ENCODE measurements at regions not wholly inside any gene's neighbourhood (a gene's known extent, or its start where the extent isn't known, plus 50 kb on each side); places are given as distances from the start of the nearest gene placed in this dataset.
"Not testable (repeated sequence)": the region's sequence is repeated elsewhere in the genome, so short reads cannot be mapped to it uniquely, and the experiment has no call there.

DNA sequence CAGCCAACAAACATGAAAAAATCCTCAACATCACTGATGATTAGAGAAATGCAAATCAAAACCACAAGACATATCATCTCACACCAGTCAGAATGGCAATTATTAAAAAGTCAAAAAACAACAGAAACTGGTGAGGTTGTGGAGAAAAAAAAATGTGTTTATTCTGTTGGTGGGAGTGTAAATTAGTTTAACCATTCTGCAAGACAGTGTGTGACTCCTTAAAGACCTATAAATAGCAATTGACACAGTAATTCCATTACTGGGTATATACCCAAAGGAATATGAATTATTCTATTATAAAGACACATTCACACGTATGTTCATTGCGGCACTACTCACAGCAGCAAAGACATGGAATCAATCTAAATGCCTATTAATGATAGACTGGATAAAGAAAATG, 427.3 kb upstream of the CHORDC1 start:
- ATAC-seq (no peak), DNase-seq (no peak)
- intact Hi-C loops (cut with DNase I), result no loop called here

- intact Hi-C loops (cut with DNase I), result no loop called here
- ATAC-seq, result no peak
- DNase-seq, result no peak
Observed at GRCh38 chr11:90646706-90647105, 423.9 kb upstream of the CHORDC1 start.

DNA sequence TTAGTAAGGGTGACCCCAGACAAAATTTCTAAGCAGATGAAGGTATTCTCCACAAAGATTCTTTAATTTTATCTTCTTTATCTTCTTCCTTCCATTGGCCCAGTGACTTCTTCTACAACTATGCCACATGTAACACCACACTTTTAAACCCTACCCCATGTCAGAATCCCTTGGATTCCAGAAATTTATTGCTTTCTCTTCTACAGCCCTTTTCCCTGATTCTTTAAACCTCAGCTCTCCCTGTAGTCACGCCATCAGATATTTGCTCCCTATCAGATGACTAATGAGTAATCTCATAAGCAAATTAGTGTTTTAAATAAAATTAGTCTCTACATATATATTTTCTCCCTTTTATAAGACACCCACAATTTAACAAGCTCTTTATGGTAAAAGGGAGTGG, 423.4 kb upstream of the CHORDC1 start:
- ATAC-seq (no peak), DNase-seq (no peak)
- intact Hi-C loops (cut with DNase I), result no loop called here

GRCh38 chr11:90639461-90639993, 416.7 kb upstream of the CHORDC1 start:
- ATAC-seq (no peak), DNase-seq (no peak)
- intact Hi-C loops (cut with DNase I), result no loop called here

- no peak for DNase-seq
- intact Hi-C loops (cut with DNase I), result no loop called here
- ATAC-seq, result no peak
Observed at GRCh38 chr11:90635886-90636285, 413.0 kb upstream of the CHORDC1 start.

DNA sequence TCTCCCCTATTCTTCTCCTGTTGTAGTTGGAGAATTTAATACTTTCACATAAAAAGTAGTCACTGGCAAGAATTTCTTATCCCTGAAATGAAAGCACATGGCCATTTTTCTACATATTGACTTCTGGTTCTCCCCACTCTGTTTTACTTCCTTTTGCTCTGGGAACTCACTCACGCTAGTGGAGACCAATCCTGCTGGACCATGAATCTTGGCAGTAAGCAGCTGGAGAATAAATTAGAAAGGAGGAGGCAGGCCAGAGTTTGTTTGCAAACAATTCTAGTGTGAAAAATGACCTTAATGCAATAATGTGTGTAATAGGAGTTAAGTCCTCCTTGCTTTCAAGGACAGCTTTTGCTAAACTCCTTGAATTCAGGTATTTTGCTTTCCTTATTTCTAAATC, 412.3 kb upstream of the CHORDC1 start:
- ATAC-seq (no peak), DNase-seq (no peak)
- intact Hi-C loops (cut with DNase I), result no loop called here

- intact Hi-C loops (cut with DNase I), result no loop called here
- DNase-seq (no peak), ATAC-seq (no peak)
Observed at GRCh38 chr11:90630176-90630575, 407.3 kb upstream of the CHORDC1 start.

DNA sequence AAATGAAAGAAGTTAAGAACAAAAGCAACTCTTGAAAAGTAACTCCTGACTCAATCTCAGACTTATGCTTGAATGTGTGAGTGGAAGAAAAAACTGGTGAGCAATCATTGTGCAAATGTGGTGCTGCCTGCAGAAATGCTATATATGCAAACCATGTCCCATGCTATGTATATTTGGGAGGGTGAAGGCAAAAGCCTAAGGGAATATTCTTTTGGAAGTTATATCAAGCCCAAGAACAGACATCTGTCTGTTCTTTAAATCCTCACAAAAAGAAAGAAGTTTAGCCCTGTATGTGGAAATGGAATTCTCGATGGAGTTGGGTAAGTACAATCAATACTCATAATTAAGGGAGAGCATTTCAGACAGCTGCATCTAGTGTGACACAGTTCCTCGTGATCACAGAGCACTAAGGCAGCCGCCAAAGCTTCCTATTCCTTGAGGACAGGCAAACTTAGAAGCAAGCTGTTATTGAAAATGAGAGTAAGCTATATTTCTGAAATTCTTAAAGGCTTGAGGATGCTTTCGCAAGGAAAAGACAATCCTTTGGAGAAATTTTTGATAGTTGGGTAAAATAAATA, 406.5 kb upstream of the CHORDC1 start:
- DNase-seq (no peak), ATAC-seq (peak in 1 of 2 donors; percentile 23)
- intact Hi-C loops (cut with DNase I), result no loop called here

DNA sequence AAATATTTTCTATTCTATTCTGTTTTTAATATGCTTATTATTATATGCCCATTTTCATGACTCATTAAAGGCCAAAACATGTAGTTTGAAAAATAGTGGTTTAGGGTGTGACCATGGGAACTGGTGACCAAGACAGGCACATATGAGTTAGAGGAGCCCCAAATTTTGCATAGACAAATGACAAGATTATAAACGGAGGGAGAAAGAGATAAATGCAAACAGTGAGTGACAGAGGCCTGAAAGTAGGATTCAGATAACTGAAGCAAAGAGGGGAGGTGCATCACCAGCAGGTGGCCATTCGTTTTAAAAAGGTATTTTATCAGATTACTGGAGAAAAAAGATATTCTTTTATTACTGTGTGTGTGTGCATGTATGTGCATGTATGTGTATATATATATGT, 391.5 kb upstream of the CHORDC1 start:
- intact Hi-C loops (cut with DNase I), result no loop called here
- DNase-seq (no peak), ATAC-seq (no peak)

GRCh38 chr11:90613037-90613436, 390.2 kb upstream of the CHORDC1 start:
- DNase-seq; intact Hi-C loops (cut with DNase I); ATAC-seq: not testable (repeated sequence)

DNA sequence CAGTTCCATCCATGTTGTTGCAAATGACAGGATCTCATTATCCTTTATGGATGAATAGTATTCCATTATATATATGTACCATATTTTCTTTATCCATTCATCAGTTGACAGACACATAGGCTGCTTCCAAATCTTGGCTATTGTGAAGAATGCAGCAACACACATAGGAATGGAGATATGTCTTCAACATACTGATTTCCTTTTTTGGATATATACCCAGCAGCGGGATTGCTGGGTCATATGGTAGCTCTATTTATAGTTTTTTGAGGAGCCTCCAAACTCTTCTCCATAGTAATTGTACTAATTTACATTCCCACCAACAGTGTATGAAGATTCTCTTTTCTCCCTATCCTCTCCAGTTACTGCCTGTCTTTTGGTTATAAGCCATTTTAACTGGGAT, 383.9 kb upstream of the CHORDC1 start:
- intact Hi-C loops (cut with DNase I), result no loop called here
- no peak for ATAC-seq
- DNase-seq, result no peak

DNA sequence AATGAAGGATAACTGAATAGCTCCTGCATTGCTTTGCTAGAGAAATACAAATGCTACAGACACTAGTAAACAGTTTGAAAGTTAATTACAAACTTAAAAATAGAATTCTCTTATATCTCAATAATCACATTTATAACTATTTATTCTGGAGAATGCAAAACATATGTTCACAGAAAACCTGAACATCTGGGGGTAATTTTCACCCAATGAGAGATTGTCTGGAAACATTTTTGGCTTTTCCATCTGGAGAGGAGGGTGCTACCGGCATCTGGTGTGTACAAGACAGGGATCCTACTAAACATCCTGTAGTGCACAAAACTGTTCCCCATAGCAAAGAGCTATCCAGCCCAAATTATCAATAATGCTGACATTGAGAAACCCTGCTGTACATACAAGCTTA, 378.4 kb upstream of the CHORDC1 start:
- intact Hi-C loops (cut with DNase I), result no loop called here
- ATAC-seq, result no peak
- DNase-seq, result no peak

DNA sequence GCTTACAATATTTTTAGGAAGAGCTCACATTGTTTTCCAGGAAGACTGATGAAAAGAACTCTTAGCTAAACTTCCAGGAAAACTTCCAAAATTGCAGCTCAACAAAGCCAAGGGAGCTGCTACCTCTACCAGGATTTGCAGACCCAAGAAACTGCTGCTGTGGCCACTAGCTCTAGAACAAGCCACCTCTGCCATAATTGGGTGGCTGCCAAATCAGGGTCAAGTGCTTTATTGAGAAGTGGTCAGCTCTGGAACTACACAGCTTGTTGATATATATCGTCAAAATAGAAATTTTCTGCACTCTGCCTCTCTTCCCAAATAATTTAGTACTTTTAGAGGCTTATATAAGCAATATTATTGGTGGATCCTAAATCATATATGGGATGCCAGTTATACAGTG, 371.8 kb upstream of the CHORDC1 start:
- DNase-seq, result no peak
- intact Hi-C loops (cut with DNase I), result no loop called here
- no peak for ATAC-seq

- ATAC-seq (no peak), DNase-seq (no peak)
- intact Hi-C loops (cut with DNase I), result no loop called here
Observed at GRCh38 chr11:90593099-90593498, 370.2 kb upstream of the CHORDC1 start.

GRCh38 chr11:90590286-90590685, 367.4 kb upstream of the CHORDC1 start:
- ATAC-seq (no peak), DNase-seq (no peak)
- intact Hi-C loops (cut with DNase I), result no loop called here

DNA sequence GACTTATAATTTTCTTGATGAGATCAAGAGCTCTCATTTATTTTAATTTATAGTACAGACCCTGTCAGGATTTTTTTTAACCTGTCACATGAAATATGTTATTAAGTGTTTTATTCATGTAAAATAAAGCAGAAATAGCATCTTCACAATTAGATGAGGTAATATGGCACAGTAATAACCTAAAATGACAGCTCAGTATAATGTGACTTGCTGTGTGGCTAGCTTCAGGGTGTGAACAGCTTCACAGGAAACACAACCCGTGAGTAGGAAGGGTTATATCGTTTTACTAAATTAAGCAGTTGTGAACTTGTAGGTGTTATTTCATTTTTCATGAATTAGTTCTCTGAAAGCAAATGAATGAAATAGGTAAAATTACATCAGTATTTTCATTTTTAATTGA, 366.9 kb upstream of the CHORDC1 start:
- ATAC-seq (no peak), DNase-seq (no peak)
- intact Hi-C loops (cut with DNase I), result no loop called here

GRCh38 chr11:90587896-90588295, 365.0 kb upstream of the CHORDC1 start:
- DNase-seq, result no peak
- no peak for ATAC-seq
- intact Hi-C loops (cut with DNase I), result no loop called here

DNA sequence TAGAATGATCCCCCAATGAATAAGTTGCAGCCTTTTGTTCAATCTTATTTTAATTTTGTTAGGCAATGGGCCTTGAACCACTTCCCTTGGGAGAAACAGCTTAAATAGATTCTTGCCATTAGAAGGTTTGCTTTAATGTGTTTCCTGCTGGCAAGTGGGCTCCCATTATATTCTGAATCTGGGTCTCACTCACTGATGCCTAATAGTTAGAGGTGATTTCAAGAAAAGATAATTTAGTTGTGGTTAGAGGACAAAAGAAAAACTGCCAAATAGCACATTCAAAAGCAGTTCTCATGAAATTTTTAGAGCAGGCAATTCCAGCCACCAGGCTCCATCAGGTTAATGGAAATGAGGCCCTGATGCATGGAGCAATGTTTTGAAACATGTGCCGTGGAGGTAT, 362.6 kb upstream of the CHORDC1 start:
- intact Hi-C loops (cut with DNase I), result no loop called here
- no peak for DNase-seq
- no peak for ATAC-seq

GRCh38 chr11:90582999-90583398, 360.1 kb upstream of the CHORDC1 start:
- DNase-seq; intact Hi-C loops (cut with DNase I); ATAC-seq: not testable (repeated sequence)

- no peak for ATAC-seq
- no peak for DNase-seq
- intact Hi-C loops (cut with DNase I), result no loop called here
Observed at GRCh38 chr11:90564531-90564930, 341.7 kb upstream of the CHORDC1 start.

DNA sequence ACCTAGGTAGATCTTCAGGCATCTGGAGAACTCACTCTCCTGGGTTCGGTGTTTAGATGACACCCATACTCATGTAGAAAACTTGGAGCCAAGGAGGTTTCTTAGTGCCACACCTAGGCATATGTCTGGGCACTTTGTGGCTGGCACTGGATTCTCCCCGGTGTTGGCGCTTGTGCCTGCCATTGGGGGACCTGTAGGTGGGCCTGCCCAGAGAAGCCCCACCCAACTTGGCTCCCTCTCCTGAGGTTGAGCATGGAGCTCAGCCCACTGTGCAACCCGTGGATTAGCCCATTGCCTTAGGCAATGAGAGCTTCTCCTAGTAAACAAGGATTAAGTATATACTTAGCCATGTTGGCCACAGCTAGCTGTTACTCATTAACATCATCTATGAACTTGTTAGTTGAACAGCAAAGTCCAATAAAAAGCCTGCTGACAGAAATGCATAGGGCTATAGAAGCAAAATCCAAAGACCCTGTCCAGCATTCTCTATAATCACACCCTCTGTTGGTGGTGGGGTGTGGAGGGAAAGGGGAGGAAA, 335.5 kb upstream of the CHORDC1 start:
- ATAC-seq, result no peak
- intact Hi-C loops (cut with DNase I), result no loop called here
- no peak for DNase-seq

Measured in left cardiac atrium (tissue), 4 donors.